PC-3 (cell line): ENCODE measurements at regions not wholly inside any gene's neighbourhood (a gene's known extent, or its start where the extent isn't known, plus 50 kb on each side); places are given as distances from the start of the nearest gene placed in this dataset.
"Not testable (repeated sequence)": the region's sequence is repeated elsewhere in the genome, so short reads cannot be mapped to it uniquely, and the experiment has no call there.

Experiments used
- ATAC-seq: fragments of 200-7000 bp; cut with Tn5 transposase; 2 replicates; pipeline ENCODE4 v1.9.1; 2020; ENCODE audit warnings: mild to moderate bottlenecking, moderate library complexity
- BruUV-seq: library from RNA; stranded (reverse); fragments of 400-500 nt; replicated peaks from 2 replicates; lab custom pipeline; 2021; lab: Mats Ljungman, UMichigan
- CTCF ChIA-PET: fragments of 300-600 bp; sonication (Branson Sonifier 250); formaldehyde crosslinking; loops from one replicate; lab custom pipeline; 2022; ENCODE audit warnings: antibody characterized with exemption; lab: Charles Lee
- POLR2A ChIA-PET: fragments of 300-600 bp; sonication (Branson Sonifier 250); formaldehyde crosslinking; loops from one replicate; lab custom pipeline; 2022; ENCODE audit warnings: antibody characterized with exemption; ENCODE audit not compliant: unreplicated experiment; lab: Charles Lee
- DNase-seq: peaks from one replicate; pipeline ENCODE4 v3.0.0-alpha.2; 2015
- H2AFZ ChIP-seq: fragments of 300-600 bp; sonication (generic); 2 replicates; pipeline ENCODE4 v1.6.0; 2016; ENCODE audit warnings: antibody characterized with exemption, low read length
- H3F3A ChIP-seq: fragments of 300-600 bp; sonication (generic); one replicate; pipeline ENCODE4 v1.6.0; 2017; ENCODE audit warnings: antibody characterized with exemption, low read length, control low read depth, mild to moderate bottlenecking; ENCODE audit not compliant: unreplicated experiment
- H3K27ac ChIP-seq: fragments of 300-600 bp; sonication (generic); 2 replicates; pipeline ENCODE4 v1.5.1; 2016; ENCODE audit warnings: mild to moderate bottlenecking, low read length
- H3K27me3 ChIP-seq: fragments of 300-600 bp; sonication (generic); 2 replicates; pipeline ENCODE4 v1.6.1; 2016; ENCODE audit warnings: low read length, mixed read lengths
- H3K36me3 ChIP-seq: fragments of 300-600 bp; sonication (generic); 2 replicates; pipeline ENCODE4 v1.6.1; 2016; ENCODE audit warnings: low read depth, mixed run types, low read length, mixed read lengths
- H3K4me1 ChIP-seq: fragments of 300-600 bp; sonication (generic); 2 replicates; pipeline ENCODE4 v1.5.1; 2016; ENCODE audit warnings: low read length; ENCODE audit not compliant: insufficient read depth
- H3K4me2 ChIP-seq: fragments of 300-600 bp; sonication (generic); 2 replicates; pipeline ENCODE4 v1.6.0; 2016; ENCODE audit warnings: low read length
- H3K4me3 ChIP-seq: fragments of 300-600 bp; sonication (generic); 2 replicates; pipeline ENCODE4 v1.5.1; 2016; ENCODE audit warnings: mild to moderate bottlenecking, low read length, mixed read lengths
- H3K79me2 ChIP-seq: fragments of 300-600 bp; sonication (generic); 2 replicates; pipeline ENCODE4 v1.6.1; 2017; ENCODE audit warnings: low read length, mixed read lengths
- H3K9ac ChIP-seq: fragments of 300-600 bp; sonication (generic); 2 replicates; pipeline ENCODE4 v1.6.0; 2016; ENCODE audit warnings: mild to moderate bottlenecking, low read length
- H3K9me2 ChIP-seq: fragments of 300-600 bp; sonication (generic); replicated peaks from 2 replicates; pipeline ENCODE4 v1.6.1; 2016; ENCODE audit warnings: mixed run types, low read length, mixed read lengths
- H3K9me3 ChIP-seq: fragments of 300-600 bp; sonication (generic); 2 replicates; pipeline ENCODE4 v1.6.1; 2016; ENCODE audit warnings: low read length, mixed read lengths
- H4K20me1 ChIP-seq: fragments of 300-600 bp; sonication (generic); 2 replicates; pipeline ENCODE4 v1.6.1; 2016; ENCODE audit warnings: low read length, mixed read lengths
- CTCF ChIP-seq: fragments of 300-600 bp; sonication (generic); conservative IDR thresholded peaks from 2 replicates; pipeline ENCODE4 v1.5.1; 2017; ENCODE audit warnings: antibody characterized with exemption, low read depth, mild to moderate bottlenecking, low read length
- EZH2 ChIP-seq: fragments of 300-600 bp; sonication (generic); IDR thresholded peaks from one replicate; pipeline ENCODE4 v1.6.1; 2017; ENCODE audit warnings: antibody characterized with exemption, mild to moderate bottlenecking, low read length; ENCODE audit not compliant: unreplicated experiment
- EZH2phosphoT487 ChIP-seq: fragments of 300-600 bp; sonication (generic); IDR thresholded peaks from 2 replicates; pipeline ENCODE4 v1.6.1; 2018; ENCODE audit warnings: mild to moderate bottlenecking, antibody characterized with exemption, low read length, borderline replicate concordance
- intact Hi-C: fragments of 100-400 bp; cut with micrococcal nuclease; formaldehyde crosslinking; loops from 2 replicates; pipeline ENCODE4 v1.9.0; 2023

- H4K20me1 ChIP-seq: no peaks in the 10 kb centered on the region
- intact Hi-C loops: no loop called here
- no peaks in the 10 kb centered on the region for H3F3A ChIP-seq
- no peak overlapping the region for H3K27ac ChIP-seq
- TF ChIP-seq CTCF (no peak), EZH2phosphoT487 (no peak), EZH2 (no peak)
- H3K36me3 ChIP-seq: no peaks in the 10 kb centered on the region
- no peak overlapping the region for H3K9ac ChIP-seq
- DNase-seq: no peak
- BruUV-seq: no TSS peak
- CTCF ChIA-PET: no interaction called here
- no peak for ATAC-seq
- no peaks in the 10 kb centered on the region for H3K79me2 ChIP-seq
- H3K27me3 ChIP-seq: no peaks in the 10 kb centered on the region
- H3K9me2 ChIP-seq: no peaks in the 10 kb centered on the region
- H2AFZ ChIP-seq: no peak overlapping the region
- H3K4me3 ChIP-seq: no peak overlapping the region
- H3K4me2 ChIP-seq: no peak overlapping the region
- no peaks in the 10 kb centered on the region for H3K4me1 ChIP-seq
- POLR2A ChIA-PET: no interaction called here
- no peaks in the 10 kb centered on the region for H3K9me3 ChIP-seq
These were observed 120.9 kb upstream of the ADAMTS3 start for GRCh38 chr4:72689923-72690322.

GRCh38 chr4:72686390-72686789 is 117.4 kb upstream of the ADAMTS3 start:
- H3K36me3 ChIP-seq, H3K4me1 ChIP-seq, H3K9ac ChIP-seq, H3F3A ChIP-seq, H3K79me2 ChIP-seq, BruUV-seq, POLR2A ChIA-PET, H2AFZ ChIP-seq, H3K9me2 ChIP-seq, DNase-seq, H4K20me1 ChIP-seq, H3K27me3 ChIP-seq, ATAC-seq, H3K4me2 ChIP-seq, H3K4me3 ChIP-seq, H3K27ac ChIP-seq, CTCF ChIA-PET, H3K9me3 ChIP-seq, intact Hi-C loops: not testable (repeated sequence)

GRCh38 chr4:72679666-72680065 is 110.6 kb upstream of the ADAMTS3 start:
- Histone ChIP-seq H3K79me2 (no peaks in the 10 kb centered on the region), H3K4me3 (no peak overlapping the region), H3K36me3 (no peaks in the 10 kb centered on the region), H3K9me2 (no peaks in the 10 kb centered on the region), H3K9me3 (no peaks in the 10 kb centered on the region), H3K4me2 (no peak overlapping the region), H3F3A (no peaks in the 10 kb centered on the region), H3K4me1 (no peaks in the 10 kb centered on the region), H3K27me3 (0 out of 2 replicates have a peak, but pooled peaks cover 8% of the 10 kb centered on the region), H3K27ac (no peak overlapping the region), H4K20me1 (no peaks in the 10 kb centered on the region), H2AFZ (no peak overlapping the region), H3K9ac (no peak overlapping the region)
- POLR2A ChIA-PET: no interaction called here
- ATAC-seq (no peak), DNase-seq (no peak)
- no TSS peak for BruUV-seq
- intact Hi-C loops: no loop called here
- TF ChIP-seq EZH2 (no peak), EZH2phosphoT487 (no peak), CTCF (no peak)
- CTCF ChIA-PET: no interaction called here
